NB4 (cell line): ENCODE measurements at regions not wholly inside any gene's neighbourhood (a gene's known extent, or its start where the extent isn't known, plus 50 kb on each side); places are given as distances from the start of the nearest gene placed in this dataset.
"Not testable (repeated sequence)": the region's sequence is repeated elsewhere in the genome, so short reads cannot be mapped to it uniquely, and the experiment has no call there.

Source experiments
- CTCF ChIP-seq: IDR thresholded peaks from one replicate; pipeline ENCODE4 v1.5.1; 2012; ENCODE audit warnings: low read depth, low read length
- MYC ChIP-seq: IDR thresholded peaks from 2 replicates; pipeline ENCODE4 v1.6.1; 2011; ENCODE audit warnings: low read depth, low read length
- POLR2A ChIP-seq: IDR thresholded peaks from 2 replicates; pipeline ENCODE4 v1.6.1; 2011; ENCODE audit warnings: mild to moderate bottlenecking; ENCODE audit not compliant: insufficient read length; ENCODE audit errors: extremely low read depth
- TF ChIP-seq, protein P1 (sequence below): IDR thresholded peaks from 2 replicates; pipeline ENCODE4 v1.6.1; 2011; ENCODE audit warnings: low read depth, low read length

DNA sequence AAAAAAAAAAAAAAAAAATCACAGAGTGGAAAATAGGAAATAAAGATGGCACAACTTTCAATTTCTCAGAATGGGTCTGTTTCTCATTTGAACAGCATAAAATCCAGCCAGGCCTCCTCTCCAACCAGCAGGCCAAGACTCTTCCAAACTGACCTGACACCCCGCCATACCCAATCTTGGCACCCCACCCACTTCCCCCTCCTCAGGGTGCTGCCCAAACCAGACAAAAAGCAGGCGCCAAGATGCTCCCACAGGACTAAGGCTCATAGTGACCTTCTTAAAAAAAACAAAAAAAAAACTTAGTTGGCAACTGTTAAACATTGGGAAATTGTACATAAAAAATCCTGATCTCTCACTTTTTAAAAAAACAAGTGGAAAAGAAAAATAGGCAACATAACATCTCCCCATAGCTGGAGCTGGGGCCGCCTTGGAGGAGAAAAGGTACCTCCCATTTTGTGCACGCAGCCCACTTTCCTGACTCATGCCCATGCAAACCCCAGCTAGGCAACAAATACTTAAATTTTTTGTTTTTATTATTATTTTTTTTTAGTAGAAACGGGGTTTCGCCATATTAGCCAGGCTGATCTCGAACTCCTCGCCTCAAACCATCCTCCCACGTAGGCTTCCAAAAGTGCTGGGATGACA lies 124.9 kb upstream of the RRN3 start:
- not testable (repeated sequence) for TF ChIP-seq CTCF, POLR2A, MYC
- TF ChIP-seq, protein P1, sequence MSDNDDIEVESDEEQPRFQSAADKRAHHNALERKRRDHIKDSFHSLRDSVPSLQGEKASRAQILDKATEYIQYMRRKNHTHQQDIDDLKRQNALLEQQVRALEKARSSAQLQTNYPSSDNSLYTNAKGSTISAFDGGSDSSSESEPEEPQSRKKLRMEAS, result not testable (repeated sequence)
